HCT116 (cell line): ENCODE measurements at regions not wholly inside any gene's neighbourhood (a gene's known extent, or its start where the extent isn't known, plus 50 kb on each side); places are given as distances from the start of the nearest gene placed in this dataset.
A peak's percentile ranks its signal among the peaks of the same experiment; 100 is the strongest.

ENCODE experiments used
- ATAC-seq: fragments of 200-7000 bp; cut with Tn5 transposase; 2 replicates; pipeline ENCODE4 v1.9.1; 2020; ENCODE audit warnings: mild to moderate bottlenecking, moderate library complexity
- BruUV-seq: library from RNA; stranded (reverse); fragments of 400-500 nt; replicated peaks from 2 replicates; lab custom pipeline; 2021; lab: Mats Ljungman, UMichigan
- CTCF ChIA-PET: fragments of 300-600 bp; sonication (Branson Sonifier 250); formaldehyde crosslinking; loops from one replicate; lab custom pipeline; 2021; ENCODE audit warnings: antibody characterized with exemption; lab: Charles Lee
- POLR2A ChIA-PET: fragments of 300-600, 350-600 bp; sonication (Branson Sonifier 250); formaldehyde crosslinking; loops from one replicate; lab custom pipeline; 2021; ENCODE audit warnings: antibody characterized with exemption; lab: Charles Lee
- RAD21 ChIA-PET, 2 experiments: fragments of 300-600 bp; sonication (Branson Sonifier 250); formaldehyde crosslinking; loops; one replicate each; lab custom pipeline; 2023; ENCODE audit warnings: low total read pairs in 2 of 2; ENCODE audit not compliant: uncharacterized antibody in 2 of 2, unreplicated experiment in 2 of 2, low non-redundant PET in 1 of 2; lab: Charles Lee
- DNase-seq: peaks from one replicate; pipeline ENCODE4 v3.0.0-alpha.2; 2010; ENCODE audit warnings: low read depth, low spot score
- H2AFZ ChIP-seq: fragments of 200-600 bp; shearing (Covaris generic), sonication (generic); 2 replicates; pipeline ENCODE4 v1.6.1; 2017; ENCODE audit warnings: low read depth, mixed run types, mixed read lengths, antibody characterized with exemption, low read length; ENCODE audit not compliant: poor library complexity, severe bottlenecking
- H3K27ac ChIP-seq: 2 replicates; pipeline ENCODE4 v1.5.1; 2012; ENCODE audit warnings: low read depth, low read length
- H3K27me3 ChIP-seq: fragments of 200-600 bp; sonication (generic); 2 replicates; pipeline ENCODE4 v1.6.1; 2016; ENCODE audit warnings: mixed run types, low read length, mixed read lengths; ENCODE audit not compliant: insufficient read depth
- H3K36me3 ChIP-seq, 2 experiments: fragments of 200-500 bp in 1 of 2; fragments of 200-600 bp in 1 of 2; sonication (Bioruptor generic) in 1 of 2; sonication (generic) in 1 of 2; 2 replicates each; pipeline versions ENCODE4 v1.5.1 to v1.6.1; 2014 to 2016; ENCODE audit warnings: low read length in 2 of 2, inconsistent platforms in 1 of 2, mixed read lengths in 1 of 2, mixed run types in 1 of 2; ENCODE audit not compliant: insufficient read depth in 2 of 2, control insufficient read depth in 1 of 2
- H3K4me1 ChIP-seq, 2 experiments: fragments of 200-600 bp in 1 of 2; sonication (generic) in 1 of 2; 2 replicates each; pipeline versions ENCODE4 v1.5.1 to v1.6.1; 2012 to 2017; ENCODE audit warnings: low read length in 2 of 2, inconsistent platforms in 1 of 2, mild to moderate bottlenecking in 1 of 2, mixed read lengths in 1 of 2, mixed run types in 1 of 2, moderate library complexity in 1 of 2; ENCODE audit not compliant: insufficient read depth in 2 of 2, control insufficient read depth in 1 of 2
- H3K4me2 ChIP-seq: fragments of 200-600 bp; sonication (generic); 2 replicates; pipeline ENCODE4 v1.6.1; 2017; ENCODE audit warnings: mixed run types, low read length, mixed read lengths
- H3K4me3 ChIP-seq, 2 experiments: fragments of 200-600 bp in 1 of 2; sonication (generic) in 1 of 2; replicated peaks in 1 of 2; 2 replicates each; pipeline ENCODE4 v1.5.1; 2011 to 2016; ENCODE audit warnings: low read length in 2 of 2, control low read depth in 1 of 2, low read depth in 1 of 2, mild to moderate bottlenecking in 1 of 2, mixed read lengths in 1 of 2, mixed run types in 1 of 2
- H3K79me2 ChIP-seq: fragments of 200-600 bp; sonication (generic); 2 replicates; pipeline ENCODE4 v1.6.1; 2017; ENCODE audit warnings: mild to moderate bottlenecking, mixed run types, low read length, moderate library complexity, mixed read lengths; ENCODE audit not compliant: insufficient read depth
- H3K9ac ChIP-seq: fragments of 200-600 bp; sonication (generic); 2 replicates; pipeline ENCODE4 v1.6.1; 2016; ENCODE audit warnings: low read length, mixed read lengths
- H3K9me2 ChIP-seq: fragments of 200-600 bp; sonication (generic), shearing (Covaris generic); 2 replicates; pipeline ENCODE4 v1.6.1; 2017; ENCODE audit warnings: mixed run types, mild to moderate bottlenecking, moderate library complexity; ENCODE audit not compliant: insufficient read depth
- H3K9me3 ChIP-seq, 2 experiments: fragments of 200-500 bp in 1 of 2; fragments of 200-600 bp in 1 of 2; sonication (Bioruptor generic) in 1 of 2; sonication (generic) in 1 of 2; 2 replicates each; pipeline ENCODE4 v1.6.1; 2014 to 2017; ENCODE audit warnings: low read length in 2 of 2, mixed read lengths in 2 of 2, inconsistent platforms in 1 of 2, low read depth in 1 of 2, mild to moderate bottlenecking in 1 of 2, mixed run types in 1 of 2, moderate library complexity in 1 of 2; ENCODE audit not compliant: control insufficient read depth in 1 of 2, insufficient read depth in 1 of 2
- H4K20me1 ChIP-seq: fragments of 200-600 bp; sonication (generic), shearing (Covaris generic); 2 replicates; pipeline ENCODE4 v1.6.1; 2017; ENCODE audit warnings: mixed run types, mild to moderate bottlenecking, moderate library complexity; ENCODE audit not compliant: insufficient read depth
- CBX3 ChIP-seq: IDR thresholded peaks from 2 replicates; pipeline ENCODE4 v1.6.1; 2012; ENCODE audit warnings: low read depth
- CEBPB ChIP-seq: IDR thresholded peaks from 2 replicates; pipeline ENCODE4 v1.6.1; 2012; ENCODE audit warnings: low read depth
- EGR1 ChIP-seq: IDR thresholded peaks from 2 replicates; pipeline ENCODE4 v1.6.1; 2012; ENCODE audit warnings: low read depth
- intact Hi-C: fragments of 100-400 bp; cut with micrococcal nuclease; formaldehyde crosslinking; loops from 2 replicates; pipeline ENCODE4 v1.10.0; 2022
- TF ChIP-seq, protein P1 (sequence below): IDR thresholded peaks from 2 replicates; pipeline ENCODE4 v1.6.1; 2012

- no peak overlapping the region for H3K9ac ChIP-seq
- no TSS peak for BruUV-seq
- no peak for TF ChIP-seq EGR1
- H3K27me3 ChIP-seq = peaks cover 26% of the 10 kb centered on the region
- no peak overlapping the region for H2AFZ ChIP-seq
- H3K9me2 ChIP-seq = no peaks in the 10 kb centered on the region
- CTCF ChIA-PET = no interaction called here
- no peaks in the 10 kb centered on the region for H3K79me2 ChIP-seq
- H3K4me3 ChIP-seq = no peak overlapping the region
- H3K36me3 ChIP-seq = no peaks in the 10 kb centered on the region
- no peak for ATAC-seq
- H3K9me3 ChIP-seq = no peaks in the 10 kb centered on the region
- intact Hi-C loops = no loop called here
- no peaks in the 10 kb centered on the region for H3K4me1 ChIP-seq
- POLR2A ChIA-PET = no interaction called here
- no peak overlapping the region for H3K27ac ChIP-seq
- H4K20me1 ChIP-seq = no peaks in the 10 kb centered on the region
- no peak for DNase-seq
- RAD21 ChIA-PET = no interaction called here
- no peak overlapping the region for H3K4me2 ChIP-seq
Observed at GRCh38 chr3:43818229-43818628, 127.5 kb downstream of the ABHD5 start.

DNA sequence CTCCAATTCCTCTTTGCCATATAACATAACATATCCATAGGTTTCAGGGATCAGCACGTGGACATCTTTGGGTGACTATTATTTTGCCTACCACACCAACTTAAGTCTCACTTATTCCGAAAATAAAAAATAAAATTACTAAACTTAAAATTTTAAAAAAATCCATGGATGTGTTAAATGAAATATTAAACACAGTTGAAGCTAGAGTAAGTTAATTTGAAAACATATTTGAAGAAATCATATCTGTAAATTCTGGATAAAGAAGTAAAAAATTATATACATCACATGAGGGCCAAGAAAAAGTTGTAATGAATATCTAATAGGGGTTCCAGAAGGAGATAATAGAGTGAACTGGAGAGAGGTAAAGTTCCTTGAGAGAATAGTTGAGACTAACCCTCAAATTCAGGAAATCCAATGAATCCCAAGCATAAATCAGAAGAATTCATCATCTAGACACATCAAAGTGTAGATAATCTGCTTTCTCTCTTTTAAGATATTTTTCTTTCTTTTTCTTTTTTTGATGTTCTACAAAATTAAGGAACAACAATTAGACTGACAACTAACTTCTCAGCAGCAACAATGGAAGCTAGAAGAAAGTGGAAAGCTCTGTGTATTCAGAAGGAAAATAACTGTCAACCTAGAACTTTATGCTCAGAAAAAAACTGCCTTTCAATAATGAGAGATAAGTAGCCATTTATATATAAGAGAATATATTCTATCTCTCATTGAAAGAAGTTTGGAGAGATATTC lies 147.4 kb downstream of the ABHD5 start:
- H3K27ac ChIP-seq = no peak overlapping the region
- TF ChIP-seq CBX3 = peak; percentile 50; the same call in 1 of the 2 replicates
- TF ChIP-seq CEBPB = no peak
- TF ChIP-seq, protein P1, sequence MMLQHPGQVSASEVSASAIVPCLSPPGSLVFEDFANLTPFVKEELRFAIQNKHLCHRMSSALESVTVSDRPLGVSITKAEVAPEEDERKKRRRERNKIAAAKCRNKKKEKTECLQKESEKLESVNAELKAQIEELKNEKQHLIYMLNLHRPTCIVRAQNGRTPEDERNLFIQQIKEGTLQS = no peak
- H3K27me3 ChIP-seq = no peaks in the 10 kb centered on the region; the same call in 1 of the 2 replicates
- H3K79me2 ChIP-seq = no peaks in the 10 kb centered on the region
- CTCF ChIA-PET = interaction anchor here (1.8 kb wide), 1 partner anchor 17 kb away, joined by 9 read pairs; no protein-coding TSS in a partner anchor
- H3K4me3 ChIP-seq = no peak overlapping the region
- H3K4me2 ChIP-seq = no peak overlapping the region
- H3K9me2 ChIP-seq = no peaks in the 10 kb centered on the region
- intact Hi-C loops = no loop called here
- H3K4me1 ChIP-seq = no peaks in the 10 kb centered on the region
- DNase-seq (no peak), ATAC-seq (no peak)
- H3K9ac ChIP-seq = no peak overlapping the region
- peaks cover 0 to 3% of the 10 kb centered on the region in 2 experiments; a peak in 2 of 4 replicates for H3K9me3 ChIP-seq
- no peaks in the 10 kb centered on the region for H3K36me3 ChIP-seq
- no TSS peak for BruUV-seq
- no peaks in the 10 kb centered on the region for H4K20me1 ChIP-seq
- RAD21 ChIA-PET = no interaction called here
- POLR2A ChIA-PET = no interaction called here
- no peak overlapping the region for H2AFZ ChIP-seq
